Mammary epithelial cell (primary cell): ENCODE measurements at regions not wholly inside any gene's neighbourhood (a gene's known extent, or its start where the extent isn't known, plus 50 kb on each side); places are given as distances from the start of the nearest gene placed in this dataset.

Source experiments
- CTCF ChIP-seq, 2 donors: IDR thresholded peaks in 1 of 2; conservative IDR thresholded peaks in 1 of 2; 2 replicates each; pipeline ENCODE4 v1.5.1; 2011 to 2012; ENCODE audit warnings: inconsistent platforms in 2 of 2, low read length in 2 of 2, mild to moderate bottlenecking in 2 of 2, control low read depth in 1 of 2, low read depth in 1 of 2; ENCODE audit not compliant: insufficient read depth in 1 of 2; ENCODE audit errors: extremely low read depth in 1 of 2
- EZH2 ChIP-seq: IDR thresholded peaks from 2 replicates; pipeline ENCODE4 v1.6.1; 2012; ENCODE audit warnings: low read length, inconsistent platforms, borderline replicate concordance

- TF ChIP-seq CTCF (conservative IDR thresholded peaks at IDR 0.05 in 1 of 2, IDR thresholded peaks at IDR 0.05 in 1 of 2; ENCODE audit: extremely low read depth in 1 of 2, insufficient read depth in 1 of 2, low read depth in 1 of 2, low read length in 2 of 2), result no peak
- no peak for TF ChIP-seq EZH2
These were observed 99.7 kb upstream of the IRF2BP2 start for GRCh38 chr1:234709473-234710228.
